OCI-LY7 (cell line): ENCODE measurements at regions not wholly inside any gene's neighbourhood (a gene's known extent, or its start where the extent isn't known, plus 50 kb on each side); places are given as distances from the start of the nearest gene placed in this dataset.

ENCODE experiments used
- BruUV-seq: library from RNA; stranded (reverse); fragments of 400-500 nt; replicated peaks from 2 replicates; lab custom pipeline; 2021; lab: Mats Ljungman, UMichigan
- CTCF ChIA-PET: fragments of 300-600 bp; sonication (Branson Sonifier 250); formaldehyde crosslinking; loops from one replicate; lab custom pipeline; 2022; ENCODE audit warnings: antibody characterized with exemption; ENCODE audit not compliant: unreplicated experiment; lab: Charles Lee
- POLR2A ChIA-PET: fragments of 300-600 bp; sonication (Branson Sonifier 250); formaldehyde crosslinking; loops from one replicate; lab custom pipeline; 2022; ENCODE audit warnings: antibody characterized with exemption; lab: Charles Lee
- DNase-seq: peaks from one replicate; pipeline ENCODE4 v3.0.0-alpha.2; 2015; ENCODE audit warnings: low spot score
- H2AFZ ChIP-seq: fragments of 200-600 bp; sonication (generic), shearing (Covaris generic); 2 replicates; pipeline ENCODE4 v1.6.1; 2014; ENCODE audit warnings: mild to moderate bottlenecking, antibody characterized with exemption, low read length, moderate library complexity
- H3K27ac ChIP-seq: fragments of 200-600 bp; sonication (generic); 2 replicates; pipeline ENCODE4 v1.5.1; 2014; ENCODE audit warnings: mixed run types, low read depth, mild to moderate bottlenecking, moderate library complexity, low read length, inconsistent platforms; ENCODE audit not compliant: poor library complexity, severe bottlenecking
- H3K36me3 ChIP-seq: fragments of 200-600 bp; sonication (generic); 2 replicates; pipeline ENCODE4 v1.6.1; 2014; ENCODE audit warnings: mild to moderate bottlenecking, antibody characterized with exemption, low read length, moderate library complexity, mixed read lengths; ENCODE audit not compliant: insufficient read depth
- H3K4me1 ChIP-seq: fragments of 200-600 bp; sonication (generic); 2 replicates; pipeline ENCODE4 v1.5.1; 2014; ENCODE audit warnings: mild to moderate bottlenecking, low read length; ENCODE audit not compliant: insufficient read depth, poor library complexity, severe bottlenecking
- H3K4me2 ChIP-seq: fragments of 200-600 bp; sonication (generic); 2 replicates; pipeline ENCODE4 v1.6.1; 2014; ENCODE audit warnings: mild to moderate bottlenecking, low read length
- H3K4me3 ChIP-seq: fragments of 200-600 bp; sonication (generic); 2 replicates; pipeline ENCODE4 v1.5.1; 2014; ENCODE audit warnings: mild to moderate bottlenecking, low read depth, low read length; ENCODE audit not compliant: poor library complexity, severe bottlenecking
- H3K79me2 ChIP-seq: fragments of 200-600 bp; sonication (generic); 2 replicates; pipeline ENCODE4 v1.6.1; 2016; ENCODE audit warnings: low read depth, mild to moderate bottlenecking, low read length, moderate library complexity, mixed read lengths; ENCODE audit not compliant: insufficient read depth
- H3K9me2 ChIP-seq: fragments of 200-600 bp; sonication (generic); 2 replicates; pipeline ENCODE4 v1.6.1; 2016; ENCODE audit warnings: mild to moderate bottlenecking, low read length, mixed read lengths; ENCODE audit not compliant: insufficient read depth
- H3K9me3 ChIP-seq: fragments of 200-600 bp; sonication (generic); 2 replicates; pipeline ENCODE4 v1.6.1; 2014; ENCODE audit warnings: mild to moderate bottlenecking, mixed run types, low read length, mixed read lengths
- H4K20me1 ChIP-seq: fragments of 200-600 bp; sonication (generic); 2 replicates; pipeline ENCODE4 v1.6.1; 2014; ENCODE audit warnings: mild to moderate bottlenecking, antibody characterized with exemption, low read length, moderate library complexity, mixed read lengths; ENCODE audit not compliant: insufficient read depth
- EZH2phosphoT487 ChIP-seq: fragments of 200-600 bp; sonication (generic); IDR thresholded peaks from 2 replicates; pipeline ENCODE4 v1.6.1; 2018; ENCODE audit warnings: low read depth, borderline replicate concordance, mild to moderate bottlenecking, mixed run types, antibody characterized with exemption, low read length, moderate library complexity, mixed read lengths
- intact Hi-C: fragments of 100-400 bp; cut with micrococcal nuclease; formaldehyde crosslinking; loops from one replicate; pipeline ENCODE4 v1.10.0; 2022; ENCODE audit not compliant: unreplicated experiment
- TF ChIP-seq, protein P1 (sequence below): fragments of 200-600 bp; sonication (generic); conservative IDR thresholded peaks from 2 replicates; pipeline ENCODE4 v1.5.1; 2014; ENCODE audit warnings: mild to moderate bottlenecking, antibody characterized with exemption, low read length, moderate library complexity, mixed read lengths

DNA sequence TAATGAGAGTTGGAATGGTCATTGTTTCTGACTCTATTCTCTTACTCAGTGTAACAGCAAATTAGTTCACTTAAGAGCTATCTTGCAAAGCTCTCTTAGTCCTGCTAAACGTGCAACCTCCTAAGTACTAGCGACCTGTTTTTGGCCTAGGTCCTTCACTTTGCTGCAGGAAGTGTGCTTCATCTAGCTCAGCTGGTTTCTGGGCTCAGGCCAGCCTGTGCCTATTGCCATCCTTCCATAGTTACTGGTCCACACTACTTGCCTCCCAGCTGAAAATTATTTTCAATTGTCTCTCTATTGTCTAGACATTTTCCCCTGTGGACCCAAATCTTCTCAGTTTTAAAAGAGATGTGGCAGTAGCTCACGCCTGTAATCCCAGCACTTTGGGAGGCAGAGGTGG is 561.3 kb downstream of the FGF9 start:
- ChIA-PET POLR2A (no interaction called here), CTCF (no interaction called here)
- BruUV-seq = no TSS peak
- Histone ChIP-seq H3K9me2 (no peaks in the 10 kb centered on the region), H3K9me3 (no peaks in the 10 kb centered on the region), H2AFZ (no peak overlapping the region), H3K27ac (no peak overlapping the region), H3K4me3 (no peak overlapping the region), H3K4me1 (no peaks in the 10 kb centered on the region), H3K36me3 (no peaks in the 10 kb centered on the region), H3K79me2 (no peaks in the 10 kb centered on the region), H4K20me1 (no peaks in the 10 kb centered on the region), H3K4me2 (no peak overlapping the region)
- no peak for DNase-seq
- intact Hi-C loops = no loop called here
- TF ChIP-seq EZH2phosphoT487 = no peak
- TF ChIP-seq, protein P1, sequence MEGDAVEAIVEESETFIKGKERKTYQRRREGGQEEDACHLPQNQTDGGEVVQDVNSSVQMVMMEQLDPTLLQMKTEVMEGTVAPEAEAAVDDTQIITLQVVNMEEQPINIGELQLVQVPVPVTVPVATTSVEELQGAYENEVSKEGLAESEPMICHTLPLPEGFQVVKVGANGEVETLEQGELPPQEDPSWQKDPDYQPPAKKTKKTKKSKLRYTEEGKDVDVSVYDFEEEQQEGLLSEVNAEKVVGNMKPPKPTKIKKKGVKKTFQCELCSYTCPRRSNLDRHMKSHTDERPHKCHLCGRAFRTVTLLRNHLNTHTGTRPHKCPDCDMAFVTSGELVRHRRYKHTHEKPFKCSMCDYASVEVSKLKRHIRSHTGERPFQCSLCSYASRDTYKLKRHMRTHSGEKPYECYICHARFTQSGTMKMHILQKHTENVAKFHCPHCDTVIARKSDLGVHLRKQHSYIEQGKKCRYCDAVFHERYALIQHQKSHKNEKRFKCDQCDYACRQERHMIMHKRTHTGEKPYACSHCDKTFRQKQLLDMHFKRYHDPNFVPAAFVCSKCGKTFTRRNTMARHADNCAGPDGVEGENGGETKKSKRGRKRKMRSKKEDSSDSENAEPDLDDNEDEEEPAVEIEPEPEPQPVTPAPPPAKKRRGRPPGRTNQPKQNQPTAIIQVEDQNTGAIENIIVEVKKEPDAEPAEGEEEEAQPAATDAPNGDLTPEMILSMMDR = no peak

DNA sequence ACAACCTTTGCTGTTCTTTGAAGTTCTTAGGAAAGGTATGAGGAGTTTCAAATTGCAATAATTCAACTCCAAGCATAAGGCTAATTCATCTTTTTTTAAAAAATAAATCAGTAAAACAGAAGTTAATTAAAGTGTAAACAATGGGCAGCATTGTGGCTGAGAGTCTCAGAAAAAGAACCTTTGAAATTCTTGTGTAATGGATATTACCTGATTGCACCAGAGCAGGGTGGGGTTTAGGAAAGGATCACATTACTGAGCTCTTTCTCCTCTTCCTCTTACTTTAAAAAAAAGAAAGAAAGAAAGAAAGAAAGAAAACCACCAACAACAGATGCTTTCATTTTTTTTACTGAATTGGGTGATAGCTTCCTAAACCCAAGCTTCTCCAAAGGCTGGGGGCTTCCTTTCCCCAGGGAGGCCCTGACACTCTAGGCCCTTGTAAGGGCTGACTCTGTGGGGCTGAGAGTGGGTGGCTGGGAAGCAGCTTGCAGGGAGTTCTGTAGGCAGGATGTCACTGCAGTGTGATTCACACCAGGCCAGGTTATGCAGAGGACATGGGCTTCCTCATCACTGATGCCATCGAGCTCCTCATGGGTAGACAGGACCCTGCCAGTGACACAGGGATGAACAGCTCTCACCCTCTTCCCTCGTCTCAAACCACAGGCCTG is 564.5 kb downstream of the FGF9 start:
- ChIA-PET CTCF (no interaction called here), POLR2A (interaction anchor here (0.7 kb wide), 1 partner anchor 742 kb away, joined by 3 read pairs; no protein-coding TSS in a partner anchor)
- no TSS peak for BruUV-seq

DNA sequence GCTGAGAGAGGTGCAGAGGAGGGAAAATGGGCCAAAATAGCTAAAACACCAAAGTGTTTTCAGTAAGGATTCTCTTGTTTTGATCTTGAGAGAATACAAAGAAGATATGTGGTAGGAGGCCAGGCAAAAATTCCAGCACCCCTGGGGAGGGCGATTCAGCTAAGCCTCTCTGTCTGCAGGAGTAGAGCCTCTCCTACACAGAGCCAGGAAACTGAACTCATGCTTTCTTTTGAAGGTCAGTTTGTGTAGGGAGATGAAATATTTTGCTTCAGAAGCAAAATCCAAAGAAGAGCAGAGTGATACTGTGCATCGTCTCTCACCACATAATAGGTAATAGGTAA is 565.0 kb downstream of the FGF9 start:
- TF ChIP-seq, protein P1 = no peak
- TF ChIP-seq EZH2phosphoT487 = no peak
- DNase-seq = no peak
- no peak overlapping the region for H3K4me3 ChIP-seq
- H2AFZ ChIP-seq = no peak overlapping the region
- H3K9me3 ChIP-seq = no peaks in the 10 kb centered on the region
- no TSS peak for BruUV-seq
- intact Hi-C loops = no loop called here
- no peaks in the 10 kb centered on the region for H3K79me2 ChIP-seq
- no peak overlapping the region for H3K4me2 ChIP-seq
- CTCF ChIA-PET = no interaction called here
- no peaks in the 10 kb centered on the region for H3K4me1 ChIP-seq
- no peaks in the 10 kb centered on the region for H3K9me2 ChIP-seq
- H4K20me1 ChIP-seq = no peaks in the 10 kb centered on the region
- POLR2A ChIA-PET = interaction anchor here (0.5 to 0.6 kb wide), 2 partner anchors 359 to 1471 kb away, joined by 3 to 5 read pairs; no protein-coding TSS in a partner anchor
- H3K36me3 ChIP-seq = no peaks in the 10 kb centered on the region
- no peak overlapping the region for H3K27ac ChIP-seq

More for the DNA sequence above, 564.5 kb downstream of the FGF9 start:
- no peaks in the 10 kb centered on the region for H3K79me2 ChIP-seq
- H3K4me3 ChIP-seq = no peak overlapping the region
- no peak for DNase-seq
- no peak overlapping the region for H3K4me2 ChIP-seq
- intact Hi-C loops = no loop called here
- no peaks in the 10 kb centered on the region for H3K4me1 ChIP-seq
- H3K9me2 ChIP-seq = no peaks in the 10 kb centered on the region
- TF ChIP-seq, protein P1 = no peak
- TF ChIP-seq EZH2phosphoT487 = no peak
- H2AFZ ChIP-seq = no peak overlapping the region
- H3K36me3 ChIP-seq = no peaks in the 10 kb centered on the region
- no peaks in the 10 kb centered on the region for H4K20me1 ChIP-seq
- H3K9me3 ChIP-seq = no peaks in the 10 kb centered on the region
- no peak overlapping the region for H3K27ac ChIP-seq
